Epithelial cell of proximal tubule (primary cell): ENCODE measurements at regions not wholly inside any gene's neighbourhood (a gene's known extent, or its start where the extent isn't known, plus 50 kb on each side); places are given as distances from the start of the nearest gene placed in this dataset.

ENCODE experiments used
- DNase-seq: peaks from one replicate; pipeline ENCODE4 v3.0.0-alpha.2; 2011; ENCODE audit warnings: low read depth
- H3K4me3 ChIP-seq: 2 replicates; pipeline ENCODE4 v1.5.1; 2011; ENCODE audit warnings: low read depth, mild to moderate bottlenecking, low read length
- CTCF ChIP-seq: conservative IDR thresholded peaks from 2 replicates; pipeline ENCODE4 v1.5.1; 2012; ENCODE audit warnings: low read depth, mild to moderate bottlenecking, low read length

- TF ChIP-seq CTCF, result no peak
- no peak for DNase-seq
- no peak overlapping the region for H3K4me3 ChIP-seq
Observed at GRCh38 chr12:68455691-68456345, 123.7 kb upstream of the MDM1 start.

GRCh38 chr12:68458866-68459265 is 126.7 kb upstream of the MDM1 start:
- H3K4me3 ChIP-seq, result no peak overlapping the region
- TF ChIP-seq CTCF, result no peak
- DNase-seq, result no peak

GRCh38 chr12:68460236-68460635 is 128.1 kb upstream of the MDM1 start:
- no peak for DNase-seq
- no peak overlapping the region for H3K4me3 ChIP-seq
- no peak for TF ChIP-seq CTCF

GRCh38 chr12:68461645-68462044 is 129.5 kb upstream of the MDM1 start:
- DNase-seq, result no peak
- TF ChIP-seq CTCF, result no peak
- no peak overlapping the region for H3K4me3 ChIP-seq

GRCh38 chr12:68462803-68463202 is 130.6 kb upstream of the MDM1 start:
- no peak for TF ChIP-seq CTCF
- H3K4me3 ChIP-seq, result no peak overlapping the region
- no peak for DNase-seq

GRCh38 chr12:68465227-68465626 is 133.1 kb upstream of the MDM1 start:
- no peak for DNase-seq
- TF ChIP-seq CTCF, result no peak
- no peak overlapping the region for H3K4me3 ChIP-seq

- H3K4me3 ChIP-seq, result no peak overlapping the region
- no peak for TF ChIP-seq CTCF
- no peak for DNase-seq
Observed at GRCh38 chr12:68467514-68467913, 135.4 kb upstream of the MDM1 start.
